HEK293 (cell line): ENCODE measurements at regions not wholly inside any gene's neighbourhood (a gene's known extent, or its start where the extent isn't known, plus 50 kb on each side); places are given as distances from the start of the nearest gene placed in this dataset.

Experiments
- CTCF ChIA-PET: fragments of 350-600 bp; formaldehyde crosslinking; extraction: SDS; loops from one replicate; lab custom pipeline; 2021; ENCODE audit warnings: antibody characterized with exemption; lab: Yijun Ruan, JAX
- POLR2A ChIA-PET: fragments of 300-600 bp; formaldehyde crosslinking; extraction: SDS; loops from one replicate; lab custom pipeline; 2020; ENCODE audit warnings: antibody characterized with exemption, inconsistent platforms; lab: Yijun Ruan, JAX
- H3K27ac ChIP-seq: fragments of 200-500 bp; sonication (Bioruptor generic); 2 replicates; pipeline ENCODE4 v1.5.1; 2014; ENCODE audit warnings: low read depth, low read length, control low read depth, inconsistent platforms; ENCODE audit errors: extremely low read depth
- H3K36me3 ChIP-seq, 2 experiments: fragments of 200-500 bp in 1 of 2; sonication (Bioruptor generic) in 1 of 2; 1 replicate in 1 of 2; 2 replicates in 1 of 2; pipeline ENCODE4 v1.5.1; 2014 to 2017; ENCODE audit warnings: inconsistent platforms in 2 of 2, low read length in 2 of 2; ENCODE audit not compliant: control insufficient read depth in 2 of 2, insufficient read depth in 1 of 2
- H3K4me1 ChIP-seq: fragments of 200-500 bp; sonication (Bioruptor generic); 2 replicates; pipeline ENCODE4 v1.5.1; 2014; ENCODE audit warnings: mild to moderate bottlenecking, low read length, inconsistent platforms; ENCODE audit not compliant: control insufficient read depth, insufficient read depth
- H3K4me3 ChIP-seq: 2 replicates; pipeline ENCODE4 v1.5.1; 2011; ENCODE audit warnings: low read depth, mild to moderate bottlenecking, control low read depth, low read length, moderate library complexity
- H3K9me3 ChIP-seq: fragments of 200-500 bp; sonication (Bioruptor generic); 2 replicates; pipeline ENCODE4 v1.5.1; 2014; ENCODE audit warnings: low read depth, low read length, inconsistent platforms; ENCODE audit not compliant: control insufficient read depth, insufficient read depth
- SETDB1 ChIP-seq: IDR thresholded peaks from one replicate; pipeline ENCODE4 v1.6.1; 2017; ENCODE audit warnings: mild to moderate bottlenecking, low read length, moderate library complexity, mixed read lengths; ENCODE audit not compliant: insufficient read length
- ZBTB8A ChIP-seq: fragments of 450-650 bp; formaldehyde crosslinking; IDR thresholded peaks from 2 replicates; pipeline ENCODE4 v1.5.1; 2016; ENCODE audit warnings: missing biosample characterization, missing genetic modification characterization
- ZNF324 ChIP-seq: fragments of 450-650 bp; formaldehyde crosslinking; IDR thresholded peaks from 2 replicates; pipeline ENCODE4 v1.5.1; 2016; ENCODE audit warnings: missing biosample characterization, missing genetic modification characterization
- ZNF37A ChIP-seq: fragments of 450-650 bp; IDR thresholded peaks from 2 replicates; pipeline ENCODE4 v1.5.1; 2018; ENCODE audit warnings: missing biosample characterization, missing genetic modification characterization
- ZNF558 ChIP-seq: fragments of 450-650 bp; formaldehyde crosslinking; IDR thresholded peaks from 2 replicates; pipeline ENCODE4 v1.5.1; 2016; ENCODE audit warnings: missing biosample characterization, missing genetic modification characterization
- ZNF585B ChIP-seq: fragments of 450-650 bp; formaldehyde crosslinking; IDR thresholded peaks from 2 replicates; pipeline ENCODE4 v1.5.1; 2016; ENCODE audit warnings: missing biosample characterization, missing genetic modification characterization
- ZNF596 ChIP-seq: fragments of 450-650 bp; IDR thresholded peaks from 2 replicates; pipeline ENCODE4 v1.5.0; 2018; ENCODE audit warnings: missing biosample characterization, mild to moderate bottlenecking, missing genetic modification characterization, moderate library complexity
- ZNF791 ChIP-seq: fragments of 450-650 bp; formaldehyde crosslinking; IDR thresholded peaks from 2 replicates; pipeline ENCODE4 v1.5.1; 2016; ENCODE audit warnings: missing biosample characterization, missing genetic modification characterization
- TF ChIP-seq, protein P1 (sequence below): fragments of 450-650 bp; formaldehyde crosslinking; IDR thresholded peaks from 2 replicates; pipeline ENCODE4 v1.5.1; 2016; ENCODE audit warnings: missing biosample characterization, missing genetic modification characterization, low read depth
- TF ChIP-seq, protein P2 (sequence below): IDR thresholded peaks from 2 replicates; pipeline ENCODE4 v1.6.1; 2011; ENCODE audit warnings: mild to moderate bottlenecking, low read depth, low read length, borderline replicate concordance
- TF ChIP-seq, protein P3 (sequence below): fragments of 450-650 bp; formaldehyde crosslinking; conservative IDR thresholded peaks from 2 replicates; pipeline ENCODE4 v1.5.1; 2016; ENCODE audit warnings: low read depth, missing biosample characterization, missing genetic modification characterization
- TF ChIP-seq, protein P4 (sequence below): fragments of 450-650 bp; formaldehyde crosslinking; IDR thresholded peaks from 2 replicates; pipeline ENCODE4 v1.5.1; 2016; ENCODE audit warnings: missing biosample characterization, missing genetic modification characterization
- TF ChIP-seq, protein P5 (sequence below): fragments of 450-650 bp; formaldehyde crosslinking; IDR thresholded peaks from 2 replicates; pipeline ENCODE4 v1.5.1; 2016; ENCODE audit warnings: missing biosample characterization, missing genetic modification characterization

DNA sequence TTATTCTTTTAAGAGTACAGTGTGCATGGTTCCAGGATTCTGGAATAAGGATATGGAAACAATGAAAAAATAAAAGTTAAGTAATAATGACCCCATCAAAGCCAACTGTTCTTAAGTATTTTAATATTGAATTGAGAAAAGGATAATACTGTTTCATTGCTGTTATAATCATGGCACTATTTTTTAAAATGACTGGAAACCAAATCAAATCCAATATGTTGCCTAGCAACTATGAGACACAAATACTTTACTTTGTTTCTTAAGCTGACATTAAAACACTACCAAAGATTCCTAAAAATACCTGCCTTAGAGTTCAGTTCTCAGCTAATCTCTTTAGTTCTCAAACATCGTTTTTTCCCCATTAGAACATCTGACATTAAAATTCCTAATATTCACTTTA is 66.4 kb upstream of the OTOGL start (continued):
- no peak for TF ChIP-seq ZNF37A (tag by site-specific recombination)
- TF ChIP-seq, all 188 proteins: peak for 0

DNA sequence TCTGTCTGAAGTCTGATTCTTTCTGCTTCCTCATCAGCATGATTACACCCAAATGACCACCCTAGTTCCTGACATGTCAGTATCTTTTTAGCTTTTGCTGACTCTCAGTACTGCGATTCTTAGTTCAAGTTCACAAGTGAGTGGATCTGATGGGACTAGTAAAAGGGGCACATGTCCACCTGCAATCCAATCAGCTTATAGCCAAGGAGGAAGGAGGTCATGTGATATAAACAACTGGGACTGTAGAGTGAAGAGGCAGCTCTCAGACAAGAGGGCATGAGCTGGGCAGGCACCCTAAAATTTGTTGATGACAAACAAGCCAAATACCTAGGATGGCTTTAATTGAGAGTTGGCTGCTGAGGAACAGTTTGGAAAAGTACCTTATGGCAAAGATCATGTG is 68.1 kb upstream of the OTOGL start:
- H3K9me3 ChIP-seq = no peaks in the 10 kb centered on the region; the same call in 1 of the 2 replicates
- no peaks in the 10 kb centered on the region for H3K4me1 ChIP-seq
- CTCF ChIA-PET = interaction anchor here (0.6 kb wide), 1 partner anchor 134 kb away, joined by 3 read pairs; no protein-coding TSS in a partner anchor
- no peaks in the 10 kb centered on the region for H3K36me3 ChIP-seq
- TF ChIP-seq, protein P1, sequence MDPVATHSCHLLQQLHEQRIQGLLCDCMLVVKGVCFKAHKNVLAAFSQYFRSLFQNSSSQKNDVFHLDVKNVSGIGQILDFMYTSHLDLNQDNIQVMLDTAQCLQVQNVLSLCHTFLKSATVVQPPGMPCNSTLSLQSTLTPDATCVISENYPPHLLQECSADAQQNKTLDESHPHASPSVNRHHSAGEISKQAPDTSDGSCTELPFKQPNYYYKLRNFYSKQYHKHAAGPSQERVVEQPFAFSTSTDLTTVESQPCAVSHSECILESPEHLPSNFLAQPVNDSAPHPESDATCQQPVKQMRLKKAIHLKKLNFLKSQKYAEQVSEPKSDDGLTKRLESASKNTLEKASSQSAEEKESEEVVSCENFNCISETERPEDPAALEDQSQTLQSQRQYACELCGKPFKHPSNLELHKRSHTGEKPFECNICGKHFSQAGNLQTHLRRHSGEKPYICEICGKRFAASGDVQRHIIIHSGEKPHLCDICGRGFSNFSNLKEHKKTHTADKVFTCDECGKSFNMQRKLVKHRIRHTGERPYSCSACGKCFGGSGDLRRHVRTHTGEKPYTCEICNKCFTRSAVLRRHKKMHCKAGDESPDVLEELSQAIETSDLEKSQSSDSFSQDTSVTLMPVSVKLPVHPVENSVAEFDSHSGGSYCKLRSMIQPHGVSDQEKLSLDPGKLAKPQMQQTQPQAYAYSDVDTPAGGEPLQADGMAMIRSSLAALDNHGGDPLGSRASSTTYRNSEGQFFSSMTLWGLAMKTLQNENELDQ (tag by site-specific recombination) = no peak
- TF ChIP-seq, protein P2, sequence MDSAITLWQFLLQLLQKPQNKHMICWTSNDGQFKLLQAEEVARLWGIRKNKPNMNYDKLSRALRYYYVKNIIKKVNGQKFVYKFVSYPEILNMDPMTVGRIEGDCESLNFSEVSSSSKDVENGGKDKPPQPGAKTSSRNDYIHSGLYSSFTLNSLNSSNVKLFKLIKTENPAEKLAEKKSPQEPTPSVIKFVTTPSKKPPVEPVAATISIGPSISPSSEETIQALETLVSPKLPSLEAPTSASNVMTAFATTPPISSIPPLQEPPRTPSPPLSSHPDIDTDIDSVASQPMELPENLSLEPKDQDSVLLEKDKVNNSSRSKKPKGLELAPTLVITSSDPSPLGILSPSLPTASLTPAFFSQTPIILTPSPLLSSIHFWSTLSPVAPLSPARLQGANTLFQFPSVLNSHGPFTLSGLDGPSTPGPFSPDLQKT = no peak
- TF ChIP-seq, protein P3, sequence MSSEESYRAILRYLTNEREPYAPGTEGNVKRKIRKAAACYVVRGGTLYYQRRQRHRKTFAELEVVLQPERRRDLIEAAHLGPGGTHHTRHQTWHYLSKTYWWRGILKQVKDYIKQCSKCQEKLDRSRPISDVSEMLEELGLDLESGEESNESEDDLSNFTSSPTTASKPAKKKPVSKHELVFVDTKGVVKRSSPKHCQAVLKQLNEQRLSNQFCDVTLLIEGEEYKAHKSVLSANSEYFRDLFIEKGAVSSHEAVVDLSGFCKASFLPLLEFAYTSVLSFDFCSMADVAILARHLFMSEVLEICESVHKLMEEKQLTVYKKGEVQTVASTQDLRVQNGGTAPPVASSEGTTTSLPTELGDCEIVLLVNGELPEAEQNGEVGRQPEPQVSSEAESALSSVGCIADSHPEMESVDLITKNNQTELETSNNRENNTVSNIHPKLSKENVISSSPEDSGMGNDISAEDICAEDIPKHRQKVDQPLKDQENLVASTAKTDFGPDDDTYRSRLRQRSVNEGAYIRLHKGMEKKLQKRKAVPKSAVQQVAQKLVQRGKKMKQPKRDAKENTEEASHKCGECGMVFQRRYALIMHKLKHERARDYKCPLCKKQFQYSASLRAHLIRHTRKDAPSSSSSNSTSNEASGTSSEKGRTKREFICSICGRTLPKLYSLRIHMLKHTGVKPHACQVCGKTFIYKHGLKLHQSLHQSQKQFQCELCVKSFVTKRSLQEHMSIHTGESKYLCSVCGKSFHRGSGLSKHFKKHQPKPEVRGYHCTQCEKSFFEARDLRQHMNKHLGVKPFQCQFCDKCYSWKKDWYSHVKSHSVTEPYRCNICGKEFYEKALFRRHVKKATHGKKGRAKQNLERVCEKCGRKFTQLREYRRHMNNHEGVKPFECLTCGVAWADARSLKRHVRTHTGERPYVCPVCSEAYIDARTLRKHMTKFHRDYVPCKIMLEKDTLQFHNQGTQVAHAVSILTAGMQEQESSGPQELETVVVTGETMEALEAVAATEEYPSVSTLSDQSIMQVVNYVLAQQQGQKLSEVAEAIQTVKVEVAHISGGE = no peak
- no peak overlapping the region for H3K27ac ChIP-seq
- H3K4me3 ChIP-seq = no peak overlapping the region
- POLR2A ChIA-PET = no interaction called here

DNA sequence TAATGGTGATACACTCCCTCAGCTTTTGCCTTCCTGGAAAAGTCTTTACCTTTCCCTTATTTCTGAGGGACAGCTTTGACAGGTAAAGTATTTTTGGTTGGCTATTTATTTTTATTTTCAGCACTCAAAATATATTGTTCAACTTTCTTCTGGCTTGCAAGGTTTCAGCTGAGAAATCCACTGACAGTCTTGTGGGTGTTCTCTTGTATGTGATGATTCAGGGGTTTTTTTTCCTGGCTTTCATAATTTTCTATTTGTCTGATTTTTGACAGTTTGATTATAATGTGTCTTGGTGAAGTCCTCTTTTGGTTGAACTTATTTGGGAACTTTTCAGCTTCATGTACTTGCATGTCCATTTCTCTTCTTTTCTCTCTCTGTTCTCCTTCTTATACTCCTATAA is 73.7 kb upstream of the OTOGL start:
- Histone ChIP-seq H3K27ac (no peak overlapping the region), H3K36me3 (no peaks in the 10 kb centered on the region), H3K4me3 (no peak overlapping the region), H3K9me3 (no peaks in the 10 kb centered on the region), H3K4me1 (no peaks in the 10 kb centered on the region)
- CTCF ChIA-PET = no interaction called here
- peak; percentile 88 for TF ChIP-seq ZNF791 (tag by site-specific recombination)
- peak; percentile 65 for TF ChIP-seq SETDB1
- TF ChIP-seq ZNF585B (tag by site-specific recombination) = no peak
- no peak for TF ChIP-seq ZNF596
- TF ChIP-seq ZNF324 (tag by site-specific recombination) = no peak
- POLR2A ChIA-PET = no interaction called here

DNA sequence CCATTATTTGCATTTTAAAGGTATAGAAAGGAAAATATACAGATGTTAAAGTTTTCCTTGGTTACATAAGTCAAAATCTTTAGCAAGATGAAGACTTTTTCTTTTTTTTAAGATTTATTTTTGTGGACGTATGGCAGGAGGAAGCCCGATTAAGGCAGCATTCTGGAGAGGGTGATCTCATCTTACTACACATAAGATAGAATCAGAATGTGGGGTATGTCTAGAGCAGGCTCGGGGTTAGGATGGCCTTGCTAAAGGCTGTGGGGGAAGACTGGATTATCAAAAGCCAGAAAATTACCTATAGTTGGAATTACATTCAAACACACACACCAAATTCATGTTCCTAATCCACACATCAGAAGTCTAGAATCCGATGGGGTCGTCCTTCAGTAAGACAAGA is 79.6 kb upstream of the OTOGL start:
- ChIA-PET POLR2A (no interaction called here), CTCF (interaction anchor here (0.6 to 0.7 kb wide), 3 partner anchors 21 to 257 kb away, joined by 3 read pairs; no protein-coding TSS in a partner anchor)
- Histone ChIP-seq H3K36me3 (no peaks in the 10 kb centered on the region), H3K9me3 (no peaks in the 10 kb centered on the region), H3K4me3 (no peak overlapping the region), H3K4me1 (no peaks in the 10 kb centered on the region), H3K27ac (no peak overlapping the region)
- TF ChIP-seq ZNF558 (tag by site-specific recombination) (no peak), ZBTB8A (tag by site-specific recombination) (no peak)
- TF ChIP-seq, protein P4, sequence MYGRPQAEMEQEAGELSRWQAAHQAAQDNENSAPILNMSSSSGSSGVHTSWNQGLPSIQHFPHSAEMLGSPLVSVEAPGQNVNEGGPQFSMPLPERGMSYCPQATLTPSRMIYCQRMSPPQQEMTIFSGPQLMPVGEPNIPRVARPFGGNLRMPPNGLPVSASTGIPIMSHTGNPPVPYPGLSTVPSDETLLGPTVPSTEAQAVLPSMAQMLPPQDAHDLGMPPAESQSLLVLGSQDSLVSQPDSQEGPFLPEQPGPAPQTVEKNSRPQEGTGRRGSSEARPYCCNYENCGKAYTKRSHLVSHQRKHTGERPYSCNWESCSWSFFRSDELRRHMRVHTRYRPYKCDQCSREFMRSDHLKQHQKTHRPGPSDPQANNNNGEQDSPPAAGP (tag by site-specific recombination) = no peak
- TF ChIP-seq, protein P5, sequence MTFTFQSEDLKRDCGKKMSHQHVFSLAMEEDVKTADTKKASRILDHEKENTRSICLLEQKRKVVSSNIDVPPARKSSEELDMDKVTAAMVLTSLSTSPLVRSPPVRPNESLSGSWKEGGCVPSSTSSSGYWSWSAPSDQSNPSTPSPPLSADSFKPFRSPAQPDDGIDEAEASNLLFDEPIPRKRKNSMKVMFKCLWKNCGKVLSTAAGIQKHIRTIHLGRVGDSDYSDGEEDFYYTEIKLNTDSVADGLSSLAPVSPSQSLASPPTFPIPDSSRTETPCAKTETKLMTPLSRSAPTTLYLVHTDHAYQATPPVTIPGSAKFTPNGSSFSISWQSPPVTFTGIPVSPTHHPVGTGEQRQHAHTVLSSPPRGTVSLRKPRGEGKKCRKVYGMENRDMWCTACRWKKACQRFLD = no peak
